Right atrium auricular region (tissue), 2 donors: ENCODE measurements at regions not wholly inside any gene's neighbourhood (a gene's known extent, or its start where the extent isn't known, plus 50 kb on each side); places are given as distances from the start of the nearest gene placed in this dataset.

ENCODE experiments used
- DNase-seq: peaks from one replicate; pipeline ENCODE4 v3.0.0-alpha.2; 2019; ENCODE audit warnings: low spot score
- H3K27ac ChIP-seq, 2 donors: fragments of 200-600 bp; sonication (generic); 1 replicate in 1 of 2; 2 replicates in 1 of 2; pipeline ENCODE4 v1.5.1; 2016 to 2019
- H3K27me3 ChIP-seq, 2 donors: fragments of 200-600 bp; sonication (generic); one replicate each; pipeline versions ENCODE4 v1.5.1 to v1.6.0; 2017 to 2019
- H3K36me3 ChIP-seq: fragments of 200-600 bp; sonication (generic); one replicate; pipeline ENCODE4 v1.5.1; 2016
- H3K4me1 ChIP-seq, 2 donors: fragments of 200-600 bp; sonication (generic); one replicate each; pipeline versions ENCODE4 v1.5.1 to v1.6.0; 2017 to 2019
- H3K4me3 ChIP-seq, 2 donors: fragments of 200-600 bp; sonication (generic); 1 replicate in 1 of 2; 2 replicates in 1 of 2; pipeline ENCODE4 v1.5.1; 2017 to 2019; ENCODE audit warnings: mild to moderate bottlenecking in 1 of 2, moderate library complexity in 1 of 2
- H3K9me3 ChIP-seq, 2 donors: fragments of 200-600 bp; sonication (generic); one replicate each; pipeline ENCODE4 v1.5.1; 2019
- TF ChIP-seq, protein P1 (sequence below), 2 donors: fragments of 200-600 bp; sonication (generic); IDR thresholded peaks; one replicate each; pipeline ENCODE4 v1.5.1; 2019; ENCODE audit warnings: antibody characterized with exemption in 2 of 2

DNA sequence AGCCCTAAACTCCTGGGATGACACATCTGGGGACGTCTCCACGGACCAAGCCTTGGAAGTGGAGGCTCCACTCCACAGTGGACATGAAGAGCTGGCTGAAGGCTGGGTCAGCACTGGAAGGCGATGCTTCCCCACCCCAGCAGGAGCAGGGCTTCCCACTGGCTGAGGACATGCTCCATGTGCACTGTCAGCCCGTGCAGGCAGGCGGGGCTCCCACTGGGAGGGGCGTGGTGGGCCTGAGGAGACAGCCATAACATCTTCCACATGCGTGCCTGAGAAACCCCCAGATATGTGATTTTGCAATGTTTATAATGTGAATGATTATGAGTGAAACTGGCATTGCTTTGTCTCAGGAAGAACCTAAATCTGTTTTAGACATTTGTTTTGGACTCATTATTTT lies 231.3 kb downstream of the KLF13 start:
- no peak overlapping the region for H3K27ac ChIP-seq
- no peaks in the 10 kb centered on the region for H3K27me3 ChIP-seq
- H3K36me3 ChIP-seq = no peaks in the 10 kb centered on the region
- no peaks in the 10 kb centered on the region for H3K9me3 ChIP-seq
- H3K4me1 ChIP-seq = peaks cover 0 to 9% of the 10 kb centered on the region in 2 donors
- TF ChIP-seq, protein P1, sequence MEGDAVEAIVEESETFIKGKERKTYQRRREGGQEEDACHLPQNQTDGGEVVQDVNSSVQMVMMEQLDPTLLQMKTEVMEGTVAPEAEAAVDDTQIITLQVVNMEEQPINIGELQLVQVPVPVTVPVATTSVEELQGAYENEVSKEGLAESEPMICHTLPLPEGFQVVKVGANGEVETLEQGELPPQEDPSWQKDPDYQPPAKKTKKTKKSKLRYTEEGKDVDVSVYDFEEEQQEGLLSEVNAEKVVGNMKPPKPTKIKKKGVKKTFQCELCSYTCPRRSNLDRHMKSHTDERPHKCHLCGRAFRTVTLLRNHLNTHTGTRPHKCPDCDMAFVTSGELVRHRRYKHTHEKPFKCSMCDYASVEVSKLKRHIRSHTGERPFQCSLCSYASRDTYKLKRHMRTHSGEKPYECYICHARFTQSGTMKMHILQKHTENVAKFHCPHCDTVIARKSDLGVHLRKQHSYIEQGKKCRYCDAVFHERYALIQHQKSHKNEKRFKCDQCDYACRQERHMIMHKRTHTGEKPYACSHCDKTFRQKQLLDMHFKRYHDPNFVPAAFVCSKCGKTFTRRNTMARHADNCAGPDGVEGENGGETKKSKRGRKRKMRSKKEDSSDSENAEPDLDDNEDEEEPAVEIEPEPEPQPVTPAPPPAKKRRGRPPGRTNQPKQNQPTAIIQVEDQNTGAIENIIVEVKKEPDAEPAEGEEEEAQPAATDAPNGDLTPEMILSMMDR (IDR thresholded peaks at IDR 0.05) = no peak
- DNase-seq = no peak
- no peak overlapping the region for H3K4me3 ChIP-seq

DNA sequence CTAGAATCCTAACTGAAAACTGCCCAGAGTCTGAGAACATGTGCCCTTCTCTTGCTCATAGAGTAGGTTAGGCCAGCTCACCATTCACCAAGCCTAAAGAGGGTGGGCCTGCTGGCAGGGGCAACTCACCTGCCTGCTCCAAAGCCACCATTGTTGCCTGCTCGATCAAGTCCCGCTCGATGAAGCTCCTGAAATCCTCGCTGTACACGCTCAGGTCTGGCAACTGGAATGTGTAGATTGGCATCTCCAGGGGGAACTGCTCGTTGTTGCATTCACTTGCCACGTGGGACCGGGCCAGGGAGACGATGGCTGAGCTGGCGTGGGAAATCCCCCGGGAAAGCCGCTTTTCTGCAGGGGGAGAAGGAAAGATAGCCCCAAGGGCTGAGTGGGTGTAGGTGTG lies 232.2 kb downstream of the KLF13 start:
- no peaks in the 10 kb centered on the region for H3K9me3 ChIP-seq
- H3K36me3 ChIP-seq = no peaks in the 10 kb centered on the region
- no peaks in the 10 kb centered on the region for H3K27me3 ChIP-seq
- H3K27ac ChIP-seq = no peak overlapping the region
- H3K4me3 ChIP-seq = no peak overlapping the region
- peaks cover 0 to 9% of the 10 kb centered on the region in 2 donors for H3K4me1 ChIP-seq
- no peak for DNase-seq
- TF ChIP-seq, protein P1 (IDR thresholded peaks at IDR 0.05) = no peak

GRCh38 chr15:31559786-31560185 lies 233.2 kb downstream of the KLF13 start:
- TF ChIP-seq, protein P1 (IDR thresholded peaks at IDR 0.05) = no peak
- Histone ChIP-seq H3K9me3 (no peaks in the 10 kb centered on the region), H3K36me3 (no peaks in the 10 kb centered on the region)

DNA sequence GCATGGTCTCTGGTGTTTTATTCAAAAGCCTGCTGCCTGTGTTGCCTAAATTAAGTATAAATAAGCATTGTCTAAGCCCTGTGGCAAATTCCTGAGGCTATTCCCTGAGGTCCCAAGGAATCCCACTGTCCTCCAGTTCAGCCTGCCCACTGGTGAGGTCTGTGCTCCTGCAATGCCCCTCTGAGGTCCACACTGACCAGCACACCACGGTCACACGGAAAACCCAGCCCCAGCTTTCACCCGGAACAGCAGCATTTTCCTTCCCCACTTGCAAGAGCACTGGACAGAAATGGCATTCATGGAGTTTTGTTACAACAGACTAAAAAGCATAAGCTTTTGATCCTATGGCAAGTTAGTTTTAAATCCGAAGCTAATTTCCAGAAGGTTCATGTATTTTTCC lies 234.0 kb downstream of the KLF13 start:
- Histone ChIP-seq H3K36me3 (no peaks in the 10 kb centered on the region), H3K9me3 (no peaks in the 10 kb centered on the region), H3K27me3 (no peaks in the 10 kb centered on the region), H3K27ac (no peak overlapping the region), H3K4me3 (no peak overlapping the region), H3K4me1 (no peaks in the 10 kb centered on the region)
- no peak for DNase-seq
- TF ChIP-seq, protein P1 (IDR thresholded peaks at IDR 0.05) = no peak

More at GRCh38 chr15:31559786-31560185, 233.2 kb downstream of the KLF13 start:
- no peak overlapping the region for H3K27ac ChIP-seq
- H3K27me3 ChIP-seq = no peaks in the 10 kb centered on the region
- no peak for DNase-seq
- H3K4me3 ChIP-seq = no peak overlapping the region
- peaks cover 0 to 1% of the 10 kb centered on the region in 2 donors for H3K4me1 ChIP-seq

- H3K4me1 ChIP-seq = no peaks in the 10 kb centered on the region
- no peak overlapping the region for H3K27ac ChIP-seq
- H3K4me3 ChIP-seq = no peak overlapping the region
- no peaks in the 10 kb centered on the region for H3K36me3 ChIP-seq
- DNase-seq = no peak
- TF ChIP-seq, protein P1 (IDR thresholded peaks at IDR 0.05) = no peak
- H3K9me3 ChIP-seq = no peaks in the 10 kb centered on the region
- no peaks in the 10 kb centered on the region for H3K27me3 ChIP-seq
Observed at GRCh38 chr15:31561156-31561555, 234.5 kb downstream of the KLF13 start.

- Histone ChIP-seq H3K9me3 (no peaks in the 10 kb centered on the region), H3K4me1 (no peaks in the 10 kb centered on the region), H3K36me3 (no peaks in the 10 kb centered on the region), H3K27ac (no peak overlapping the region), H3K27me3 (no peaks in the 10 kb centered on the region), H3K4me3 (no peak overlapping the region)
- TF ChIP-seq, protein P1 (IDR thresholded peaks at IDR 0.05) = no peak
- DNase-seq = no peak
Observed at GRCh38 chr15:31563001-31563400, 236.4 kb downstream of the KLF13 start.
